Astrocyte of the spinal cord (primary cell): ENCODE measurements at regions not wholly inside any gene's neighbourhood (a gene's known extent, or its start where the extent isn't known, plus 50 kb on each side); places are given as distances from the start of the nearest gene placed in this dataset.

Experiments
- DNase-seq: peaks from one replicate; pipeline ENCODE4 v3.0.0; 2011; ENCODE audit warnings: low read depth, low spot score
- H3K4me3 ChIP-seq: 2 replicates; pipeline ENCODE4 v1.5.1; 2011; ENCODE audit warnings: low read depth, mild to moderate bottlenecking, low read length, moderate library complexity
- CTCF ChIP-seq: IDR thresholded peaks from 2 replicates; pipeline ENCODE4 v1.5.1; 2012; ENCODE audit warnings: low read depth, mild to moderate bottlenecking, low read length, inconsistent platforms
- in situ Hi-C: cut with HindIII; loops from 2 replicates; pipeline ENCODE4 v1.10.0; 2017; ENCODE audit warnings: low sequenced_read_pairs

- no peak for TF ChIP-seq CTCF
- in situ Hi-C loops, result no loop called here
- DNase-seq, result no peak
- H3K4me3 ChIP-seq, result no peak overlapping the region
Observed at GRCh38 chr4:27524224-27524623, 663.6 kb downstream of the STIM2 start.

GRCh38 chr4:27534488-27534887, 673.8 kb downstream of the STIM2 start:
- no peak for TF ChIP-seq CTCF
- H3K4me3 ChIP-seq, result no peak overlapping the region
- in situ Hi-C loops, result no loop called here

GRCh38 chr4:27568236-27568951, 707.8 kb downstream of the STIM2 start:
- DNase-seq, result no peak
- in situ Hi-C loops, result no loop called here
- H3K4me3 ChIP-seq, result no peak overlapping the region
- TF ChIP-seq CTCF, result no peak

More at GRCh38 chr4:27534488-27534887, 673.8 kb downstream of the STIM2 start:
- no peak for DNase-seq

- in situ Hi-C loops, result no loop called here
- DNase-seq, result no peak
- TF ChIP-seq CTCF, result no peak
- no peak overlapping the region for H3K4me3 ChIP-seq
Observed at GRCh38 chr4:27568952-27569319, 708.3 kb downstream of the STIM2 start.

GRCh38 chr4:27574743-27575142, 714.1 kb downstream of the STIM2 start:
- in situ Hi-C loops, result no loop called here
- no peak for TF ChIP-seq CTCF
- H3K4me3 ChIP-seq, result no peak overlapping the region
- DNase-seq, result no peak

GRCh38 chr4:27577951-27578350, 717.3 kb downstream of the STIM2 start:
- in situ Hi-C loops, result no loop called here
- no peak overlapping the region for H3K4me3 ChIP-seq
- no peak for DNase-seq
- no peak for TF ChIP-seq CTCF
